Muscle layer of duodenum (tissue), 2 donors: ENCODE measurements at regions not wholly inside any gene's neighbourhood (a gene's known extent, or its start where the extent isn't known, plus 50 kb on each side); places are given as distances from the start of the nearest gene placed in this dataset.

ENCODE experiments used
- H3K27ac ChIP-seq: one replicate; pipeline ENCODE4 v1.7.0; 2013; ENCODE audit warnings: mild to moderate bottlenecking, low read length
- H3K27me3 ChIP-seq: one replicate; pipeline ENCODE4 v1.7.0; 2013; ENCODE audit warnings: low read depth, mild to moderate bottlenecking, control low read depth, low read length
- H3K36me3 ChIP-seq, 2 donors: one replicate each; pipeline ENCODE4 v1.7.0; 2013; ENCODE audit warnings: low read length in 2 of 2, control low read depth in 1 of 2, mild to moderate bottlenecking in 1 of 2; ENCODE audit not compliant: insufficient read depth in 2 of 2, control insufficient read depth in 1 of 2
- H3K4me1 ChIP-seq, 2 donors: one replicate each; pipeline ENCODE4 v1.7.0; 2013; ENCODE audit warnings: low read length in 2 of 2, mild to moderate bottlenecking in 2 of 2, control low read depth in 1 of 2, moderate library complexity in 1 of 2; ENCODE audit not compliant: insufficient read depth in 2 of 2, control insufficient read depth in 1 of 2
- H3K4me3 ChIP-seq, 2 donors: one replicate each; pipeline ENCODE4 v1.7.0; 2013; ENCODE audit warnings: low read length in 2 of 2, low read depth in 1 of 2, mild to moderate bottlenecking in 1 of 2
- H3K9me3 ChIP-seq, 2 donors: one replicate each; pipeline ENCODE4 v1.7.0; 2013; ENCODE audit warnings: low read length in 2 of 2, control low read depth in 1 of 2, mild to moderate bottlenecking in 1 of 2; ENCODE audit not compliant: control insufficient read depth in 1 of 2
- donor health status: healthy.

DNA sequence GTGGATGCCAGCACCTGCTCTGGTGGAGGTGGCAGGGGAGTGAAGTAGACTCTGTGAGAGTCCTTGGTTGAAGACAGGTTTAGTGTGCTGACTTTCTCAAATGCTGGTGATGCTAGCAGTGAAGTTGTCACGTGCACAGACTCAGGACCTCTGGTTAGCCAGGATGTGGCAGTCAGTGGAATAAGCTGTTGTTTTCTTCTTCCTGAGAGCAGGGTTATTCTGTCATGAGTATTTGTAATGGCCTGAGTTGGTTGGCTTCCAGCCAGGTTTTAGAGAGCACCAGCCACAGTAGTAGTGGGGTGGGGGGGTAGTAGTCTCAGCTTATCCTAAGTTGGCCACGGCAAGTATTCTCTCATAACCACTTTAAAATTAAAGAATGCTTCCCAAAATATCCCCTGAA is 169.7 kb upstream of the FOXN2 start:
- H3K27ac ChIP-seq = no peak overlapping the region
- H3K4me1 ChIP-seq = no peaks in the 10 kb centered on the region
- H3K27me3 ChIP-seq = no peaks in the 10 kb centered on the region
- H3K4me3 ChIP-seq = no peak overlapping the region
- H3K9me3 ChIP-seq = no peaks in the 10 kb centered on the region
- H3K36me3 ChIP-seq = no peaks in the 10 kb centered on the region

DNA sequence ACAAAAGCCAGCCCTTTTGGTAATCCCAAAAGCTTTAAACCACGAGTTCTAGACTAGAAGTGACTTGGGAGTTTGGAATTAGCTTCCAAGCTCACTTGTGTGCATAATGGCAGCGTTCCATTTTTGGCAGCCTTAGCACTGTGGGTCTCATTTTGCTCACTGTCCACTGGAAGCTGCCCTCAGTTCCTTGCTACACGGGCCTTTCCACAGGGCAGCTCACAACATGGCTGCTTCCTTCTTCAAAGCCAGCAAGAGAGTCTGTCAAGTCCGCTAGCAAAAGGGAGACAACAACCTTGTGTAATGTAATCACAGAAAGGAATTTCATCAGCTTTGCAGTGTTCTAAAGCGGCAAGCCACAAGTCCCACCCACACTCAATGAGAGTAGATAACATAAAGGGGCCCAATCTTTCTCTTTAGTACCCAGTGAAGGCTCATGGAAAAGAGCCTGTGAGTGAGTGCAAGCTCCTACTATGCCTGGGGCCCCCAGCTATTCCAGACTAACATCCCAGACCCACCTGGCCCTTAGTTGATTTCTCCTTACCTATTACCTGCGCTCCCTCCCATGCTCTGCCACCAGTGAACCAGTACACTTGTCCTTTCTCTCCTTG is 168.5 kb upstream of the FOXN2 start:
- Histone ChIP-seq H3K27me3 (no peaks in the 10 kb centered on the region), H3K4me1 (no peaks in the 10 kb centered on the region), H3K36me3 (no peaks in the 10 kb centered on the region), H3K9me3 (no peaks in the 10 kb centered on the region), H3K27ac (no peak overlapping the region), H3K4me3 (no peak overlapping the region)

DNA sequence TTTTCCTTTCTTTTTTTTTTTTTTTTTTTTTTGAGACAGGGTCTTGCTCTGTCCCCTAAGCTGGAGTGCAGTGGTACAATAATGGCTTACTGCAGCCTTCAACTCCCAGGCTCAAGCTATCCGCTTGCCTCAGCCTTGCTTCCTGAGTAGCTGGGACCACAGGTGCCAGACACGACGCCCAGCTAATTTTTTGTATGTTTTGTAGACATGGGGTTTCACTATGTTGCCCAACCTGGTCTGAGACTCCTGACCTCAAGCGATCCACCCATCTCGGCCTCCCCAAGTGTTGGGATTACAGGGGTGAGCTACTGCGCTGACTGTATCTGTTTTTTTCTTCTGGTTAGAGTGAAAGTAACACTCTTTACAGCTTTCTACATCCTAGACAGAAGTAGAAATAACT is 167.9 kb upstream of the FOXN2 start:
- no peaks in the 10 kb centered on the region for H3K4me1 ChIP-seq
- H3K27me3 ChIP-seq = no peaks in the 10 kb centered on the region
- no peak overlapping the region for H3K27ac ChIP-seq
- no peaks in the 10 kb centered on the region for H3K36me3 ChIP-seq
- no peaks in the 10 kb centered on the region for H3K9me3 ChIP-seq
- no peak overlapping the region for H3K4me3 ChIP-seq

DNA sequence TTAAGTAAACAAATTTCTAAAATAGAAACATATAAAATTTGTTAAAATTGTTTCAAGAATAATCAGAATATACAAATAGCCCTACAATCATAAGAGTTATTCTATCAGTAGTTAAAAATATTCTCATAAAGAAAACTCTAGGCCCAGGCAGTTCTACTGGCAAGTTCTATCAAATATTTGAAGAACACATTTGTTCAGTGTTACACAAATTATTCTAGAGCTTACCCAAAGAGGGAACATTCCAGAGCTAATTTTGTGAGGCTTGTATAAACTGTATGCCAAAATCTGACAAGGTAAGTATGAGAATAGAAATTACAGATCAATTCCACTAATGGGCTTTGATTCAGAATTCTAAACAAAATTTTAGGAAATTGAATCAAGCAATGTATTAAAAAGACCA is 166.8 kb upstream of the FOXN2 start:
- Histone ChIP-seq H3K36me3 (no peaks in the 10 kb centered on the region), H3K27ac (no peak overlapping the region), H3K4me1 (no peaks in the 10 kb centered on the region), H3K4me3 (no peak overlapping the region), H3K9me3 (no peaks in the 10 kb centered on the region), H3K27me3 (no peaks in the 10 kb centered on the region)

DNA sequence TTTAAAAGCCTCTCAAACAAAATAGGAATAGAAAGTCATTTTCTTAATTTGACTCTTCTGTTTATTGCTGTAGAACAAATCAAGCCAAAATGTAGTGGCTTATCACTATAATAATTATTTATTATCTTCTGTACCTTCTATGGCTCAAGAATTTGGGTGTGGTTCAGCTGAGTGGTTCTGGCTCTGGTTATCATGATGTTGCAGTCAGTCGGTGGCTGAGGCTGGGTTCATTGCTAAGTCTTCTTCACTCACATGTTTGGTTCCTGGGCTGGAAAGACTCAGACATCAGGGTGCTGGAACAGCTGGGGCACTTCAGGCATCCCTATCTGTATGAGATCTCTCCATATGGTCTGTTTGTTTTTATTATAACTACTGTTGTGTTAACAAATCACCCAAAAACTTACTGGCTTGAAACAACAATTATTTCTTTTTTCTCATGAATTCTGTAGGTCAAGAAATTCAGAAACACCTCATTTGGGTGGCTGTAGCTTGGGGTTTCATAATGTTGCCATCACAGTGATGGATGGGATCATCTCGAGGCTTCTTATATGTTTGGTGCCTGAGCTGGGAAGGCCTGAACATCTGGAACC is 165.5 kb upstream of the FOXN2 start:
- H3K4me1 ChIP-seq = no peaks in the 10 kb centered on the region
- H3K9me3 ChIP-seq = no peaks in the 10 kb centered on the region
- H3K27me3 ChIP-seq = no peaks in the 10 kb centered on the region
- H3K27ac ChIP-seq = no peak overlapping the region
- no peak overlapping the region for H3K4me3 ChIP-seq
- H3K36me3 ChIP-seq = no peaks in the 10 kb centered on the region

DNA sequence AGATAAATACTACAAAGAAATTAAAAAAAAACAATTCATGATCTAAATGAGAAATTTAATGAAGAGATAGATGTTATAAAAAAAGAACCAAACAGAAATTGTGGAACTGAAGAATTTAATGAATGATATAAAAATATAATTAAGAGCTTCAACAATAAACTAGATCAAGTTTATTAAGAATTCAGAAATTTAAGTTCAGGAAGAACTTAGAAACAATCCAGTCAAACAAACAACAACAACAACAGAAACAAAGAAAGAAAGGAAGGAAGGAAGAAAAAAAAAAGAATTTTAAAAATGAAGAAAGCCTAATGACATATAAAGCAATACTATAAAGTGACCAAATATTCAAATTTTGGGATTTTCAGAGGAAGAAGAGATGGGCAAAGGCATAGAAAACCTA is 157.3 kb upstream of the FOXN2 start:
- no peak overlapping the region for H3K4me3 ChIP-seq
- no peak overlapping the region for H3K27ac ChIP-seq
- H3K36me3 ChIP-seq = no peaks in the 10 kb centered on the region
- no peaks in the 10 kb centered on the region for H3K4me1 ChIP-seq
- H3K27me3 ChIP-seq = no peaks in the 10 kb centered on the region
- peaks cover 6 to 14% of the 10 kb centered on the region in 2 donors for H3K9me3 ChIP-seq

DNA sequence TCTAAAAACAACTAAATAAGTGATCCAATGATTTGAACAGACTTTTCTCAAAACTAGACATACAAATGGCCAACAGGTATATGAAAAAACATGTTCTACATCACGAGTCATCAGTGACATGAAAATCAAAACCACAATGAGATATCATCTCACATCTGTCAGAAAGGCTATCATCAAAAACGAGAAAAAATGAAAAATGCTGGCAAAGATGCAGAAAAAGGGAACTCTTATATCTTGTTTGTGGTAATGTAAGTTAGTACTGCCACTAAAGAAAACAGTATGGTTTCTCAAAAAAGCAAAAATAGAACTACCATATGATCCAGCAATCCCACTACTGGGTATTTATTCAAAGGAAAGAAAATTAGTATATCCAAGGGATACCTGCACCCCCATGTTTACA is 152.9 kb upstream of the FOXN2 start:
- no peak overlapping the region for H3K4me3 ChIP-seq
- no peaks in the 10 kb centered on the region for H3K27me3 ChIP-seq
- H3K4me1 ChIP-seq = no peaks in the 10 kb centered on the region
- H3K27ac ChIP-seq = no peak overlapping the region
- peaks cover 3 to 12% of the 10 kb centered on the region in 2 donors for H3K9me3 ChIP-seq
- H3K36me3 ChIP-seq = no peaks in the 10 kb centered on the region

DNA sequence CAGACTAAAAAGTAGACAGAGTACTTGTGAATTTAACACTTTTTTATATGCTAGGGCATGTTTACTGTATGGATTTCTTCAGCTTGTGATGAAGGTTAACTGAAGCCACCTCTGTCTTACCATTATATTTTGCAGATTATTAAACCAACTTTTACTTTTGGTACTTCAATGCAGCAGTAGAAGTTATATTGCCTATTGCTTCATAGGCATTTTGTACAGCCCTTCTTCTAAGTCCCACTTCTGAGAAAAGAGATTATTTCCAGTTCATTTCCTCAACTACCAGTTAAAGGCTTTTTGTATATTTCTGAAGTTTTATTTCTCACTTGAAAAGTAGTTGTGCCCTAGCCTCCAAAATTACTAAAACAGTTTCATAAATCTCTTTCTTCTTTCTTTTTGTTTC is 151.7 kb upstream of the FOXN2 start:
- H3K4me3 ChIP-seq = no peak overlapping the region
- H3K4me1 ChIP-seq = no peaks in the 10 kb centered on the region
- no peak overlapping the region for H3K27ac ChIP-seq
- H3K27me3 ChIP-seq = no peaks in the 10 kb centered on the region
- H3K36me3 ChIP-seq = no peaks in the 10 kb centered on the region
- peaks cover 0 to 9% of the 10 kb centered on the region in 2 donors for H3K9me3 ChIP-seq

DNA sequence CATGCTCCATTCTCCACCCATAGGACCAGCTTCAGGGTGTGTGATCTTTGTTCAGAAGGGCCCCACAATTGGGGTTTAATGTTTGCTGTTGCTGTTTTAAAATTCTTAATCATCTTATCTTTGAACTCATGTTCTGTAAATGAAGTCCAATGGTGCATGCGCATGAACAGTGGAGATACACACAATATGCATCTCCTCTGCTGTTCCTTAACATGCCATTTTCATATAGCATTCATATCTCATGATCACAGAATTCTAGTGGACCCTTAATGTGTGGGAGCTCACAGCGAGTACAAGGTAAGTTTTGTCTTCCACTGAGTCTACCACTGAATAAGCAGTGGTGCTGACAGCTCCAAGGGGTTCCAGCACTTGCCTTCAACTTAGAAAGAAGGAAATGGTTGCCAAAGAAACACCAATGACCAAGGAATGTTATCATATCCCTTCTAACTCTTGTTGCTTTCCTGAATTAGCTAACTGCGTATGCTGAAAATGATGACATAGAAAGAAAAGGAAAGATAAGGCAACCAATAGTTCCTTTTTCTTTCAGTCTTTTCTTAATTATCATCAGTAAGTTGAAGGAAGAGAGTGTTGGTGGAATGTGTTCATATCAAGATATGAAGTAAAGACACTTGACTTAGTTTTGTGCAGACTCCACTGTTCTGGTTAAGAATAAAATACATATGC is 149.3 kb upstream of the FOXN2 start:
- Histone ChIP-seq H3K27ac (no peak overlapping the region), H3K4me3 (no peak overlapping the region), H3K27me3 (no peaks in the 10 kb centered on the region), H3K36me3 (no peaks in the 10 kb centered on the region), H3K9me3 (peaks cover 0 to 3% of the 10 kb centered on the region in 2 donors), H3K4me1 (no peaks in the 10 kb centered on the region)

DNA sequence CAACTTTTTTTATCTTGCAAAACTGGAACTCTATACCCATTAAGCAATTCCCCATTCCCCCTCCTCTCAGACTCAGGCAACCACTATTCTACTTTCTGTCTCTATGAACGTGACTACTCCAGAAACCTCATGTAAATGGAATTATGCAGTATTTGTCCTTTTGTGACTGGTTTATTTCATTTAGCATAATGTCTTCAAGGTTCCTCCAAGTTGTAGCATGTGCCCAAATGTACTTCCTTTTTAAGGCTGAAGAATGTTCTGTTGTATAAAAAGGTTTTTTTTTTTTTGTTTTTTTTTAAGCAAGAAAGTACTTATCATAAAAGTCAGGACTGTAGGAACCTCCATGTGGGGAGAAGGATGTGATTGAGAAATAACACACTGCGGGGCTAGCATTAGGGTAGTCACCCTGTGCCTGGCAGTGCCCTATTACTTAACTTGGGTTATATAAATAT is 145.3 kb upstream of the FOXN2 start:
- no peaks in the 10 kb centered on the region for H3K4me1 ChIP-seq
- no peaks in the 10 kb centered on the region for H3K9me3 ChIP-seq
- H3K36me3 ChIP-seq = no peaks in the 10 kb centered on the region
- no peak overlapping the region for H3K4me3 ChIP-seq
- no peaks in the 10 kb centered on the region for H3K27me3 ChIP-seq
- no peak overlapping the region for H3K27ac ChIP-seq

DNA sequence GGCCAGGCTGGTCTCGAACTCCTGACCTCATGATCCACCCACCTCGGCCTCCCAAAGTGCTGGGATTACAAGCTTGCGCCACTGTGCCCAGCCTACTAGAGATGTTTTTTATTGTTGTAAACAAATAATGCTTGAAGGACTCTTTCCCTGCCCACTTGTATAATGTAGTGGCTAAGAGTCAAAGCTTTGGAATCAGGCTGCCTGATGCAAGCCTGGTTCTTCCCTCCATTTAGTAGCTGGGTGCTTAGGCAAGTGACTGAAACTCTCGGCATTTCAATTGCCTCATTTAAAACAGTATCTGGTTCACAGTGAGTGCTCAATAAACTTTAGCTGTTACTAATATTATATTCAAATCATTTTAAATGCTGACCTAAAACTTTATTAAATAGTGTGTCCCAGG is 144.2 kb upstream of the FOXN2 start:
- H3K27ac ChIP-seq = no peak overlapping the region
- no peaks in the 10 kb centered on the region for H3K27me3 ChIP-seq
- H3K4me1 ChIP-seq = no peaks in the 10 kb centered on the region
- no peaks in the 10 kb centered on the region for H3K9me3 ChIP-seq
- H3K36me3 ChIP-seq = no peaks in the 10 kb centered on the region
- no peak overlapping the region for H3K4me3 ChIP-seq
